ENCODE measurements at regions not wholly inside any gene's neighbourhood (a gene's known extent, or its start where the extent isn't known, plus 50 kb on each side); places are given as distances from the start of the nearest gene placed in this dataset.

GRCh38 chr7:35437619-35438275 is 183.8 kb upstream of the TBX20 start:
- Histone ChIP-seq H3K9me2 (ENCODE audit: insufficient read depth, low read length) (no peaks in the 10 kb centered on the region), H3K27ac (ENCODE audit: low read length) (no peak overlapping the region), H3F3A (ENCODE audit: insufficient read depth, low read length, poor library complexity, severe bottlenecking) (no peaks in the 10 kb centered on the region), H3K4me2 (ENCODE audit: low read length) (no peak overlapping the region), H2AFZ (ENCODE audit: low read depth, low read length) (no peak overlapping the region), H3K36me3 (ENCODE audit: insufficient read depth, low read length) (no peaks in the 10 kb centered on the region), H4K20me1 (ENCODE audit: insufficient read depth) (no peaks in the 10 kb centered on the region), H3K9ac (ENCODE audit: low read length) (no peak overlapping the region), H3K9me3 (ENCODE audit: low read length) (peaks cover 3% of the 10 kb centered on the region), H3K27me3 (ENCODE audit: insufficient read depth, low read depth, low read length) (no peaks in the 10 kb centered on the region), H3K4me3 (ENCODE audit: low read length) (no peak overlapping the region), H3K79me2 (replicated peaks; ENCODE audit: insufficient read depth, low read length) (no peaks in the 10 kb centered on the region)
- no peak for TF ChIP-seq POLR2AphosphoS5 (IDR thresholded peaks at IDR 0.05)
- no peak for TF ChIP-seq EZH2 (IDR thresholded peaks at IDR 0.05; ENCODE audit: borderline replicate concordance, insufficient read depth, low read length, poor library complexity, severe bottlenecking)
- TF ChIP-seq CTCF (IDR thresholded peaks at IDR 0.05; ENCODE audit: poor library complexity, severe bottlenecking): no peak

GRCh38 chr7:35436452-35436851 is 182.6 kb upstream of the TBX20 start:
- Histone ChIP-seq H3K27ac (ENCODE audit: low read length) (no peak overlapping the region), H4K20me1 (ENCODE audit: insufficient read depth) (no peaks in the 10 kb centered on the region), H3K27me3 (ENCODE audit: insufficient read depth, low read depth, low read length) (no peaks in the 10 kb centered on the region), H3K9me3 (ENCODE audit: low read length) (peaks cover 3% of the 10 kb centered on the region), H3K9me2 (ENCODE audit: insufficient read depth, low read length) (no peaks in the 10 kb centered on the region), H3K9ac (ENCODE audit: low read length) (no peak overlapping the region), H3F3A (ENCODE audit: insufficient read depth, low read length, poor library complexity, severe bottlenecking) (no peaks in the 10 kb centered on the region), H2AFZ (ENCODE audit: low read depth, low read length) (no peak overlapping the region), H3K79me2 (replicated peaks; ENCODE audit: insufficient read depth, low read length) (no peaks in the 10 kb centered on the region), H3K4me2 (ENCODE audit: low read length) (no peak overlapping the region), H3K4me3 (ENCODE audit: low read length) (no peak overlapping the region), H3K36me3 (ENCODE audit: insufficient read depth, low read length) (no peaks in the 10 kb centered on the region)
- TF ChIP-seq RAD21 (conservative IDR thresholded peaks at IDR 0.05): no peak
- TF ChIP-seq EP300 (conservative IDR thresholded peaks at IDR 0.05; ENCODE audit: poor library complexity, severe bottlenecking): no peak
- no peak for TF ChIP-seq SMC3 (conservative IDR thresholded peaks at IDR 0.05; ENCODE audit: poor library complexity)
- TF ChIP-seq REST (IDR thresholded peaks at IDR 0.05; ENCODE audit: borderline replicate concordance): no peak
- TF ChIP-seq MXI1 (conservative IDR thresholded peaks at IDR 0.05; ENCODE audit: poor library complexity, severe bottlenecking): no peak
- TF ChIP-seq EZH2 (IDR thresholded peaks at IDR 0.05; ENCODE audit: borderline replicate concordance, insufficient read depth, low read length, poor library complexity, severe bottlenecking): no peak
- no peak for TF ChIP-seq CTCF (IDR thresholded peaks at IDR 0.05; ENCODE audit: poor library complexity, severe bottlenecking)
- no peak for TF ChIP-seq POLR2AphosphoS5 (IDR thresholded peaks at IDR 0.05)
- TF ChIP-seq TAF1 (IDR thresholded peaks at IDR 0.05; ENCODE audit: low read depth): no peak
